Kidney (tissue), 13 donors: ENCODE measurements at regions not wholly inside any gene's neighbourhood (a gene's known extent, or its start where the extent isn't known, plus 50 kb on each side); places are given as distances from the start of the nearest gene placed in this dataset.

Source experiments
- DNase-seq, 5 donors: peaks; one replicate each; pipeline ENCODE4 v3.0.0-alpha.2; 2013 to 2020
- FAIRE-seq: peaks from 2 replicates; lab custom pipeline; 2012; peaks lifted over from hg19 to GRCh38; lab: Jason Lieb, UNC
- H3K27ac ChIP-seq, 2 donors: one replicate each; pipeline ENCODE4 v1.7.0; 2013; ENCODE audit warnings: low read depth in 2 of 2, low read length in 2 of 2, inconsistent platforms in 1 of 2
- H3K27me3 ChIP-seq: one replicate; pipeline ENCODE4 v1.7.1; 2013; ENCODE audit warnings: low read length, inconsistent platforms; ENCODE audit not compliant: control insufficient read depth, insufficient read depth
- H3K36me3 ChIP-seq, 3 donors: one replicate each; pipeline versions ENCODE4 v1.7.0 to v1.7.1; 2013; ENCODE audit warnings: low read length in 3 of 3, control low read depth in 1 of 3, inconsistent platforms in 1 of 3; ENCODE audit not compliant: insufficient read depth in 3 of 3, control insufficient read depth in 2 of 3
- H3K4me1 ChIP-seq, 3 donors: one replicate each; pipeline versions ENCODE4 v1.7.0 to v1.7.1; 2013; ENCODE audit warnings: low read length in 3 of 3, inconsistent platforms in 1 of 3, low read depth in 1 of 3; ENCODE audit not compliant: control insufficient read depth in 2 of 3, insufficient read depth in 2 of 3
- H3K4me3 ChIP-seq, 3 donors: one replicate each; pipeline versions ENCODE4 v1.7.0 to v1.8.1; 2013; ENCODE audit warnings: low read length in 3 of 3, control low read depth in 1 of 3, inconsistent platforms in 1 of 3
- H3K9ac ChIP-seq, 3 donors: one replicate each; pipeline versions ENCODE4 v1.7.0 to v1.7.1; 2013; ENCODE audit warnings: low read length in 3 of 3, control low read depth in 1 of 3, inconsistent platforms in 1 of 3
- H3K9me3 ChIP-seq, 3 donors: one replicate each; pipeline versions ENCODE4 v1.7.0 to v1.7.1; 2013; ENCODE audit warnings: low read length in 3 of 3, control low read depth in 1 of 3, inconsistent platforms in 1 of 3; ENCODE audit not compliant: control insufficient read depth in 2 of 3, insufficient read depth in 1 of 3
- CTCF ChIP-seq: IDR thresholded peaks from 3 replicates; pipeline ENCODE4 v1.5.1; 2012; ENCODE audit warnings: mild to moderate bottlenecking, moderate library complexity, borderline replicate concordance; ENCODE audit not compliant: insufficient read depth; ENCODE audit errors: extremely low read depth
- intact Hi-C: fragments of 100-400 bp; cut with DNase I; formaldehyde crosslinking; loops from one replicate; pipeline ENCODE4 v1.11.1; 2022
- donor health status: control.
- donor health status: control.
- donor health status: control.
- donor health status: control.
- donor health status: control.
- donor health status: DM: yes; HTN: yes; CAD: no.
- donor health status: Normal renal cell carcinoma (clear cell type).

DNA sequence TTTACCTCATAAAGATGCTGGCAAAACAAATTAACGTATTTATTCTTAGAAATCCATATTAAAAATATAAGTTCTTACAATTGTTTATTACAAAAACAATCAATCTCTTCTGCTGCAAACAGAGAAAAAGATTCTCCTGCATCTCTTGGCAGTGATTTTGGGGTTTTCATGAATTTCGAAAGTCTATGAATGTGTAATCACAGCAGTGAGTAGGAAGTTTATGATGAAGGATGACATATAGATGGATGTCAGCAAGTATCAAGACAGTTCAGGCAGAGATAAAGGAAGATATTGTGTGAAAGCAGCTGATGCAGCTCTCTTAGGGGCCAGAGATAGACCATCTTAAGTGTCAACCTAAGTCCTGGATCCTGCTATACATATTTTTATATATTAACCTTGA is 196.9 kb upstream of the BANK1 start:
- no peaks in the 10 kb centered on the region for H3K27me3 ChIP-seq
- intact Hi-C loops = no loop called here
- H3K9me3 ChIP-seq = no peaks in the 10 kb centered on the region
- no peak for TF ChIP-seq CTCF
- H3K4me3 ChIP-seq = no peak overlapping the region
- FAIRE-seq = no peak
- H3K27ac ChIP-seq = no peak overlapping the region
- no peak for DNase-seq
- no peaks in the 10 kb centered on the region for H3K4me1 ChIP-seq
- no peak overlapping the region for H3K9ac ChIP-seq
- no peaks in the 10 kb centered on the region for H3K36me3 ChIP-seq

- H3K27me3 ChIP-seq = no peaks in the 10 kb centered on the region
- no peak for TF ChIP-seq CTCF
- no peak overlapping the region for H3K9ac ChIP-seq
- intact Hi-C loops = no loop called here
- FAIRE-seq = no peak
- H3K9me3 ChIP-seq = peaks cover 0 to 6% (median 0%) of the 10 kb centered on the region in 3 donors
- H3K27ac ChIP-seq = no peak overlapping the region
- no peaks in the 10 kb centered on the region for H3K36me3 ChIP-seq
- DNase-seq = no peak
- no peak overlapping the region for H3K4me3 ChIP-seq
- H3K4me1 ChIP-seq = no peaks in the 10 kb centered on the region
Observed at GRCh38 chr4:101584306-101584705, 206.2 kb upstream of the BANK1 start.

- Histone ChIP-seq H3K9ac (no peak overlapping the region), H3K4me1 (no peaks in the 10 kb centered on the region), H3K9me3 (no peaks in the 10 kb centered on the region), H3K27me3 (no peaks in the 10 kb centered on the region), H3K36me3 (no peaks in the 10 kb centered on the region), H3K27ac (no peak overlapping the region), H3K4me3 (no peak overlapping the region)
- no peak for TF ChIP-seq CTCF
- intact Hi-C loops = no loop called here
- FAIRE-seq = no peak
- DNase-seq = no peak
Observed at GRCh38 chr4:101563126-101563525, 215.8 kb upstream of the PPP3CA start.

DNA sequence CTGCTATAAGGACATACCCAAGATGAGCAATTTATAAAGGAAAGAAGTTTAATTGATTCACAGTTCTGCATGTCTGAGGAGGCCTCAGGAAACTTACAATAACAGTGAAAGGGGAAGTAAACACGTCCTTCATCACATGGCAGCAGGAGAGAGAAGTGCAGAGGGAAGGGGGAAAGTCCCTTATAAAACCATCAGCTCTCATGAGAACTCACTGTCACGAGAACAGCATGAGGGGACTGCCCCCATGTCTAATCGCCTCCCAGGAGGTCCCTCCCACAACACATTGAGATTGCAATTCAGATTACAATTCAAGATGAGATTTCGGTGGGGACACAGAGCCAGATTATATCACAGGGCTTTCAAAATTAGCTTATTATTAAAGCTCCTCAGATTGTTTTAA is 209.5 kb upstream of the PPP3CA start:
- H3K4me1 ChIP-seq = no peaks in the 10 kb centered on the region
- intact Hi-C loops = no loop called here
- no peaks in the 10 kb centered on the region for H3K36me3 ChIP-seq
- no peaks in the 10 kb centered on the region for H3K9me3 ChIP-seq
- DNase-seq (no peak), FAIRE-seq (no peak)
- no peaks in the 10 kb centered on the region for H3K27me3 ChIP-seq
- H3K27ac ChIP-seq = no peak overlapping the region
- no peak overlapping the region for H3K4me3 ChIP-seq
- no peak for TF ChIP-seq CTCF
- H3K9ac ChIP-seq = no peak overlapping the region
